Activated T-cell treated with anti-CD3 and anti-CD28 coated beads for 4 hours (primary cell): ENCODE measurements at regions not wholly inside any gene's neighbourhood (a gene's known extent, or its start where the extent isn't known, plus 50 kb on each side); places are given as distances from the start of the nearest gene placed in this dataset.

ENCODE experiments used
- DNase-seq: peaks from one replicate; pipeline ENCODE4 v3.0.0-alpha.2; 2020

DNA sequence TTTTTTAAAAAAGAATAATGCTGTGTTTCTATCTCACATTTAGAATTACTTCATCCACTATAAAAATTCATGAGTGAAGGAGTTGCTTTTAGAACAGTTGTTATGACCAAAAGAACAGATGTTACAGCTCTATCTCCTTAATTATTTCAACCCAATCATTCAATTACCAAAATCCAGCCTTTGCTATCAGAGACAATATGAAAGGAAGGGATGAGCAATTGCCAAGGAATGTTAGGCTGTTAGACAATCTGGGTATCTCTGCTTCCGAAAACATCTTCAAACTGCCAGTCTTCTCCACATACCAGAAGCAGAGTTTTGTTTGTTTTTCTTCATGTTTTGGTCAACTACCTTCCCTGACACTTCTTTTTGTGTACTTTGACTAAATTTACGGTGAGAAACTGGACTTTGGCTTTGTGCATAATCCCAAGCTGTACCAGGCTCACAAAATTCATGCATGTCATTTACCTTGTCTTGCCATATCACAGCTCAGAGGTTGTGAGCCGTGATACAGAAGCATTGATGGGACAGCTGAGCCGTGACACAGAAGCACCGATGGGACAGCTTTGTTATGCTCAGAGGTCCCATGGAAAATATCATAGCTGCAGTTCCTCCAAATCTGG is 405.5 kb downstream of the KIF4B start:
- no peak for DNase-seq

GRCh38 chr5:155430192-155430591 is 416.6 kb downstream of the KIF4B start:
- no peak for DNase-seq

GRCh38 chr5:155434267-155434666 is 420.7 kb downstream of the KIF4B start:
- DNase-seq = no peak

- no peak for DNase-seq
Measured at GRCh38 chr5:155434681-155435080, 421.1 kb downstream of the KIF4B start.

- no peak for DNase-seq
Measured at GRCh38 chr5:155441849-155442248, 428.3 kb downstream of the KIF4B start.

- no peak for DNase-seq
Measured at GRCh38 chr5:155451106-155451505, 437.6 kb downstream of the KIF4B start.

GRCh38 chr5:155455791-155456514 is 442.4 kb downstream of the KIF4B start:
- no peak for DNase-seq

- no peak for DNase-seq
Measured at GRCh38 chr5:155459889-155460500, 446.4 kb downstream of the KIF4B start.

DNA sequence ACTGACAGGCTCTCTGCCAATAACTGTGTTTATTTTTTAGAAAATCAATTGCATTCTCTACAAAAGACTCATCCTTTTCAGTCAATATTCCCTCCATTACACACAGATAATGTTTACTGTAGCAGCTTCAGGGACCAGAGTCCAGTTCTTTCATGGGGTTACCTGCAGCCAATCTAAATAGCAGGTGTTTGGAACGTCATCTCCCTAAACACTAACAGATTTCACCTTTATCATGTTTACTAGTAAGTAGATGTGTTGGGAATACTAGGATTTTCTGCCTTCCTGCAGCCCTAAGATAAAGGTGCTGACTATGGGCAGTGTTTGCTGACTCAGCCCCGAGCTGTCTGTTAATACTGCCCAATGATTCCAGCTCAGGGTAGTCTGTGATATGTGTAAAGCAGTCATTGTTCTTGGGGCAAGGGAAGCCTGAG is 447.0 kb downstream of the KIF4B start:
- DNase-seq = no peak

DNA sequence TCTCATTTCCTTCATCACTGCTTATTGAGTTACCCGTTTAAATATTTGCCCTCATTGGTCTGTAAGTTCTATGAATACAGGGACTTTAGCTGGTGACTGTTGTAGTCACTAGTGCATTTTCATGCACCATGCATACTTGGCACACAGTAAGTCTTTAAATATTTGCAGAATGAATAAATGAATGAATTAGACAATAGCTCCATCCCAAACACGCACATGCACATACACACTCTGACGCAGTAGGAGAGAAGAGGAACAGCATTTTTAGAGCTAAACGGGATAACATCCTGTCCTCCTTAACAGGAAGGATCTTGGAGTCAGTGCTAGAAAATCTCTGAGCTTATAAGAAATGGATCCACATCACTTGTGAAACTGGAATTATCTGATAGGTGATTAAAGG is 447.7 kb downstream of the KIF4B start:
- no peak for DNase-seq

- no peak for DNase-seq
Measured at GRCh38 chr5:155466851-155467250, 453.3 kb downstream of the KIF4B start.

DNA sequence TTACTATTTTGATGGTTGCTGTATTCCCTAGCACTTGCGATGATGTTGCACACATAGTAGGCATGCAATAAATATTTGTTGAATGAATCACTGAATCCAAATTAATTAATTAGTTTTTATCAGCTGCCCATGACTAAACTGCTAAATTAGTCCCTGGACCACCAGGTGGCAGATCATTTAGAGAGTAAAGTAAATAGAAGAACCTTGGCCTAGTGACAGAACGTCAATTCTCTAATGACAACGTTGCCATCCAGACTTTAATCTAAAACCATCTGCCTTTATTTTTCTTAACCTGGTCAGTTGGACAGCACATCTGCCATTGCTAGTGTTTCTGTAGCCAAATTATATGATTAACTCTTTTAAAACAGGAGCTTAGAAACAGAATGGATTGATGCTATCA is 457.5 kb downstream of the KIF4B start:
- DNase-seq = no peak

GRCh38 chr5:155472780-155473179 is 459.2 kb downstream of the KIF4B start:
- no peak for DNase-seq

- DNase-seq = no peak
Measured at GRCh38 chr5:155475318-155475717, 461.8 kb downstream of the KIF4B start.

GRCh38 chr5:155480731-155481131 is 467.2 kb downstream of the KIF4B start:
- no peak for DNase-seq

DNA sequence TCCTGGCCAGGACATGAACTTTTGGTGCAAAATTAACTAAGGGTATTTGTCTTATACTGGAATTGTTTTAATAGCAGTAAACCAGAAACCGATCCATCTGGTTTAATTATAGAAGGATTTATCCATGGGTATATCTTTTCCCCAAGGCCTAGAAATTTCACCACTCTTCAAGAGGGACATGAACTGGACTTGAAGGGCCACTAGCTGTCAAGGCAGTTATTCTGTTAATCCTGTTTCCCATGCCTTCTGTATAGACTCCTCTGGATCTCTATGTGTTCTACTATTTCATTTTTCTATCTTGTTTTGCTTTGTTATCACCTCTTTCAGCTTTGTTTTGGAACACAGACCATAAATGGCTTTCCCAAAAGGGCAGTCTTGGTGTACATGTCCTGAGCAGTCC is 467.6 kb downstream of the KIF4B start:
- DNase-seq = no peak

DNA sequence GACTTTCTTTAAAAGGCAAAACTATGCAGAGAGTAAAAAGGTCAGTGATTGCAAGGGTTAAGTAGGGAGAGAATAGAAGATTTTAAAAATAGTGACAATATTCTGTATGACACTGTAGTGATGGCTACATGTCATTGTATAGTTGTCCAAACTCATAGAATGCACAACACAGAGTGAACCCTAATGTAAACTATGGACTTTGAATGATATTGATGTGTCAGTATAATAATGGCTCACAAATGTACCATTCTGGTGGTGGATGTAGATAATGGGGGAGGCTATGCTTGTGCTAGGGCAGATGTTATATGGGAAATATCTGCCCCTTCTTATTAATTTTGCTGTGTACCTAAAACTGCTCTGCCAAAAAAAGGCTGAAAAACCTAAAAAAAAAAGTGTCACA is 468.9 kb downstream of the KIF4B start:
- DNase-seq = no peak

- DNase-seq = no peak
Measured at GRCh38 chr5:155485386-155485785, 471.8 kb downstream of the KIF4B start.

- DNase-seq = no peak
Measured at GRCh38 chr5:155489949-155490348, 476.4 kb downstream of the KIF4B start.

DNA sequence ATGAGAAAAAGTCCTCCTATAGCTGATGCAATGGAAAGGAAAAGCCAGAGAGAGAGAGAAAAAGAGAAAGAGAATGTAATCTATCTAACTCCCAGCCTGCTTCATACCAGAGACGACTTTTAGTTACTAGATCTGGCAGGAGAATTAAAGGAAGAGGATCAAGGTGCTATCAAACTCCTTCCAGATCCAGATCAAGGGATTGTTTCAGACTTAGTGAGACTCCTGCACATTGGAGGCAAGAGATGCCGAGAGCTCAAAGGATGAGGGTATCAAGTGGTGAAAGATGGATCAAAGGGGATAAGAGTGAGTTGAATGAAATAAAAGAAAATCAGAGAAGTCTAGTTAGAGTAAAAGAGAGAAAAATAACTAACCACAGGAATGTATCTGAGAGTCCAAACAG is 478.6 kb downstream of the KIF4B start:
- no peak for DNase-seq

GRCh38 chr5:155504606-155505005 is 491.1 kb downstream of the KIF4B start:
- DNase-seq = no peak

- DNase-seq = no peak
Measured at GRCh38 chr5:155507363-155507762, 493.8 kb downstream of the KIF4B start.

GRCh38 chr5:155508673-155509072 is 495.1 kb downstream of the KIF4B start:
- DNase-seq = no peak

- DNase-seq = no peak
Measured at GRCh38 chr5:155512329-155512728, 498.8 kb downstream of the KIF4B start.
